CD4-positive, alpha-beta memory T cell (primary cell): ENCODE measurements at regions not wholly inside any gene's neighbourhood (a gene's known extent, or its start where the extent isn't known, plus 50 kb on each side); places are given as distances from the start of the nearest gene placed in this dataset.

ENCODE experiments used
- CTCF ChIA-PET: fragments of 350-600 bp; sonication (Branson Sonifier 250); formaldehyde crosslinking; loops from one replicate; lab custom pipeline; 2021; ENCODE audit warnings: inconsistent platforms; ENCODE audit not compliant: partially characterized antibody; lab: Charles Lee
- POLR2A ChIA-PET: fragments of 350-600 bp; sonication (Branson Sonifier 250); formaldehyde crosslinking; loops from one replicate; lab custom pipeline; 2021; ENCODE audit not compliant: partially characterized antibody; lab: Charles Lee
- DNase-seq, 5 donors: peaks; one replicate each; pipeline versions ENCODE4 v3.0.0 to v3.0.0-alpha.2; 2020 to 2022; ENCODE audit warnings: mixed read lengths in 1 of 5
- H3K27ac ChIP-seq: one replicate; pipeline ENCODE4 v1.7.0; 2013; ENCODE audit warnings: low read depth, low read length
- H3K27me3 ChIP-seq: 2 replicates; pipeline ENCODE4 v1.7.0; 2013; ENCODE audit warnings: mild to moderate bottlenecking, low read length, moderate library complexity; ENCODE audit not compliant: insufficient read depth
- H3K36me3 ChIP-seq: 2 replicates; pipeline ENCODE4 v1.7.0; 2013; ENCODE audit warnings: mild to moderate bottlenecking, low read length, moderate library complexity; ENCODE audit not compliant: insufficient read depth
- H3K4me1 ChIP-seq: 2 replicates; pipeline ENCODE4 v1.7.0; 2013; ENCODE audit warnings: mild to moderate bottlenecking, low read length, moderate library complexity; ENCODE audit not compliant: insufficient read depth
- H3K4me3 ChIP-seq, 2 donors: one replicate each; pipeline ENCODE4 v1.7.0; 2013; ENCODE audit warnings: low read length in 2 of 2, mild to moderate bottlenecking in 1 of 2
- H3K9me3 ChIP-seq, 2 donors: one replicate each; pipeline ENCODE4 v1.7.0; 2013; ENCODE audit warnings: low read length in 2 of 2, control low read depth in 1 of 2; ENCODE audit not compliant: control insufficient read depth in 1 of 2
- H3K27ac Mint-ChIP-seq, 7 donors: one replicate each; pipeline ENCODE4 v1.8.0; 2020 to 2021; ENCODE audit warnings: mixed read lengths in 7 of 7, mild to moderate bottlenecking in 6 of 7, inconsistent platforms in 3 of 7, moderate library complexity in 3 of 7
- H3K27me3 Mint-ChIP-seq, 2 donors: one replicate each; pipeline ENCODE4 v1.8.0; 2020 to 2021; ENCODE audit warnings: mixed read lengths in 2 of 2
- H3K36me3 Mint-ChIP-seq, 2 donors: one replicate each; pipeline ENCODE4 v1.8.0; 2020 to 2021; ENCODE audit warnings: mixed read lengths in 2 of 2, inconsistent platforms in 1 of 2, mild to moderate bottlenecking in 1 of 2
- H3K4me1 Mint-ChIP-seq, 4 donors: one replicate each; pipeline ENCODE4 v1.8.0; 2020 to 2021; ENCODE audit warnings: mixed read lengths in 4 of 4, mild to moderate bottlenecking in 1 of 4
- H3K4me3 Mint-ChIP-seq, 8 donors: one replicate each; pipeline ENCODE4 v1.8.0; 2020 to 2021; ENCODE audit warnings: mixed read lengths in 8 of 8, mild to moderate bottlenecking in 7 of 8, moderate library complexity in 6 of 8, inconsistent platforms in 3 of 8
- H3K9me3 Mint-ChIP-seq, 8 donors: one replicate each; pipeline ENCODE4 v1.8.0; 2020 to 2021; ENCODE audit warnings: mixed read lengths in 8 of 8, mild to moderate bottlenecking in 5 of 8, inconsistent platforms in 3 of 8, moderate library complexity in 1 of 8
- intact Hi-C: fragments of 100-400 bp; cut with micrococcal nuclease; formaldehyde crosslinking; loops from one replicate; pipeline ENCODE4 v1.15.1; 2023

DNA sequence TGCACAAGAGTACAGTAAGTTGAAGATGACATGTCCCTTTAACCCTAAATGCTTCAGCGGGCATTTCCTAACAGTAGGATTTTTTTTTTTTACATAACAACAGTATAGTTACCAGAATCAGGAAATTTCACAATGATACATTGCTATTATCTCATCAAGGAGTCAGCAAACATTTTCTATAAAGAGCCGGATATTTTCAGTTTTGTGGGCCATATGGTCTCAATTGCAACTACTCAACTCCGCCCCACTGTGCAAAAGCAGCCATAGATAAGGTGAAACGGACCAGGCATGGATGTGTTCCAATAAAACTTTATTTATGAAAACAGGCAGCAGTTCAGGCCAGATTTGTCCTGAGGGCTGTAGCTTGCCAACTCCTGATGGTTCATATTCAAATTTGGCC lies 130.6 kb downstream of the SMAD6 start:
- H3K27ac Mint-ChIP-seq = no peak overlapping the region
- ChIA-PET CTCF (no interaction called here), POLR2A (no interaction called here)
- Histone ChIP-seq H3K9me3 (no peaks in the 10 kb centered on the region), H3K4me1 (no peaks in the 10 kb centered on the region), H3K4me3 (no peak overlapping the region), H3K27me3 (no peaks in the 10 kb centered on the region), H3K27ac (no peak overlapping the region), H3K36me3 (no peaks in the 10 kb centered on the region)
- no peaks in the 10 kb centered on the region for H3K36me3 Mint-ChIP-seq
- no peak for DNase-seq
- peaks cover 1 to 2% of the 10 kb centered on the region in 2 donors for H3K27me3 Mint-ChIP-seq
- H3K9me3 Mint-ChIP-seq = no peaks in the 10 kb centered on the region
- intact Hi-C loops = no loop called here
- H3K4me3 Mint-ChIP-seq = no peak overlapping the region
- no peaks in the 10 kb centered on the region for H3K4me1 Mint-ChIP-seq

DNA sequence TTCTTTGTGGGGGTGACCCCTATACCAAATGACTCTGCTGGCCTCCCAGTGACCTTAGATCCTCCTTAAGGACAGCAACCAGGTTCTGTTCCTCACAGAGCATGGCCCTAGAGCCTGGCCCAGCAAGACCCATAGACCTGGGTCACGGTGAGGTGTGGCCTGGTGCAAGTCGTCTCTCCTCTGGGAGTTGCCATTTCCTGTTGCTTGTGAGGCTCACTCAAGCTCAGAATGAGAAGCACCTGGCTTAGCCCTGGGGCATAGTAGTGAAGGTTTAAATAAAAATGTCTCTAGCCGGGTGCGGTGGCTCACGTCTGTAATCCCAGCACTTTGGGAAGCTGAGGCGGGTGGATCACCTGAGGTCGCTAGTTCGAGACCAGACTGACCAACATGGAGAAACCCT lies 131.3 kb downstream of the SMAD6 start:
- Mint-ChIP-seq H3K4me1 (no peaks in the 10 kb centered on the region), H3K36me3 (no peaks in the 10 kb centered on the region), H3K4me3 (no peak overlapping the region), H3K27ac (no peak overlapping the region), H3K27me3 (peaks cover 0 to 2% of the 10 kb centered on the region in 2 donors), H3K9me3 (no peaks in the 10 kb centered on the region)
- ChIA-PET CTCF (no interaction called here), POLR2A (no interaction called here)
- Histone ChIP-seq H3K4me1 (no peaks in the 10 kb centered on the region), H3K27ac (no peak overlapping the region), H3K36me3 (no peaks in the 10 kb centered on the region), H3K27me3 (no peaks in the 10 kb centered on the region), H3K4me3 (no peak overlapping the region), H3K9me3 (no peaks in the 10 kb centered on the region)
- intact Hi-C loops = no loop called here
- no peak for DNase-seq

GRCh38 chr15:66833803-66834202 lies 131.8 kb downstream of the SMAD6 start:
- CTCF ChIA-PET = interaction anchor here (3.5 kb wide), 1 partner anchor 18 kb away, joined by 23 read pairs; no protein-coding TSS in a partner anchor
- Histone ChIP-seq H3K36me3 (no peaks in the 10 kb centered on the region), H3K27ac (no peak overlapping the region), H3K9me3 (no peaks in the 10 kb centered on the region), H3K27me3 (no peaks in the 10 kb centered on the region), H3K4me1 (no peaks in the 10 kb centered on the region), H3K4me3 (no peak overlapping the region)
- Mint-ChIP-seq H3K27me3 (peaks cover 0 to 2% of the 10 kb centered on the region in 2 donors), H3K27ac (no peak overlapping the region), H3K4me3 (no peak overlapping the region), H3K36me3 (no peaks in the 10 kb centered on the region), H3K4me1 (no peaks in the 10 kb centered on the region), H3K9me3 (no peaks in the 10 kb centered on the region)
- DNase-seq = no peak
- POLR2A ChIA-PET = no interaction called here
- intact Hi-C loops = no loop called here

DNA sequence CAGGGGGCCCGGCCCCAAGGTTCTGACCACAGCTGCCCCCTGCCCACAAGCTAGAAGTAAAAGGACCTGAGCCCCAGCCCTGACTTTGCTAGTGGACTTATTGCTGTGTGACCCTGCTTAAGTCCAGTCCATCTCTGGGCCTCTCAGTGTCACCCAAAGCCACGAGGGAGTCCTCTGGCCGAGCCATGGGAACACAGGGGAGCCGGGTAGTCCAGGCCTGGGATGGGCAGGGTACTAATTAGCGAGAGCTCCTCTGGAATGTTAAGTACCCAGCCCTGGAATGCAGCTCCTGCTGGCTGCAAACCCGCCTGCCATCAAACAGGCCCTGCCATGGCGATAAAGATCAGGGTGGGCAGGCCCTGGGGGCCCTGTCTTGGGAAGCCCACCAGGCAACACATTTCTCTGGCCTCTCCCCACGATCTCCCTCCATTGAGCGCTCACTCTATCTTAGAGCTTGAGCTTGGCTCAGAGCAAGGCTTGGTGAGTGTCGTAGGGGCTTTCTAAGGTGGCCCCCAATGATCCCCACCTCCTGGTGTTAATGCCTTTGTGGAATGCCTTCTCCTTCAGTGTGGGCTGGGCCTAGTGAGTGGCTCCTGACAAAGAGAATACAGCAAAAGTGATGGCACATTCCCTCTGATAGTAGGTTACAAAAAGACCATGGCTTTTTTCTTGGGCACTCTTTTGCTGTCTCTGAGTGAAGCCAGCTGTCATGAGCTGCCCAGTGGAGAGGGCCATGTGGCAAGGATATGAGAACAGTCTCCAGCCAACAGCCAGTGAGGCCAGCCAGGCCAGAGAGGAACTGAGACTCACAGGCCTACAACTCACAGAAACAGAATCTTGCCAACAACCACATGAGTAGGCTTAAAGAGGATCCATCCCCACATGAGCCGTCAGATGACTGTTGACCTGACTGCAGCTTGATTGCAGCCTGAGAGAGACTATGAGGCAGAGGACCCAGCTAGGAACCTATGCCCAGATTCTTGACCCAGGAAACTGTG lies 133.1 kb downstream of the SMAD6 start:
- Histone ChIP-seq H3K27me3 (no peaks in the 10 kb centered on the region), H3K9me3 (no peaks in the 10 kb centered on the region), H3K36me3 (no peaks in the 10 kb centered on the region), H3K4me1 (no peaks in the 10 kb centered on the region), H3K4me3 (no peak overlapping the region), H3K27ac (no peak overlapping the region)
- Mint-ChIP-seq H3K4me3 (no peak overlapping the region), H3K27ac (no peak overlapping the region), H3K36me3 (no peaks in the 10 kb centered on the region), H3K4me1 (no peaks in the 10 kb centered on the region), H3K27me3 (peaks cover 0 to 2% of the 10 kb centered on the region in 2 donors), H3K9me3 (no peaks in the 10 kb centered on the region)
- no peak for DNase-seq
- intact Hi-C loops = no loop called here
- ChIA-PET CTCF (interaction anchor here (1.0 to 3.5 kb wide), 2 partner anchors 11 to 16 kb away, joined by 3 to 23 read pairs; no protein-coding TSS in a partner anchor), POLR2A (interaction anchor here (0.6 kb wide), 1 partner anchor 94 kb away, joined by 3 read pairs; no protein-coding TSS in a partner anchor)

DNA sequence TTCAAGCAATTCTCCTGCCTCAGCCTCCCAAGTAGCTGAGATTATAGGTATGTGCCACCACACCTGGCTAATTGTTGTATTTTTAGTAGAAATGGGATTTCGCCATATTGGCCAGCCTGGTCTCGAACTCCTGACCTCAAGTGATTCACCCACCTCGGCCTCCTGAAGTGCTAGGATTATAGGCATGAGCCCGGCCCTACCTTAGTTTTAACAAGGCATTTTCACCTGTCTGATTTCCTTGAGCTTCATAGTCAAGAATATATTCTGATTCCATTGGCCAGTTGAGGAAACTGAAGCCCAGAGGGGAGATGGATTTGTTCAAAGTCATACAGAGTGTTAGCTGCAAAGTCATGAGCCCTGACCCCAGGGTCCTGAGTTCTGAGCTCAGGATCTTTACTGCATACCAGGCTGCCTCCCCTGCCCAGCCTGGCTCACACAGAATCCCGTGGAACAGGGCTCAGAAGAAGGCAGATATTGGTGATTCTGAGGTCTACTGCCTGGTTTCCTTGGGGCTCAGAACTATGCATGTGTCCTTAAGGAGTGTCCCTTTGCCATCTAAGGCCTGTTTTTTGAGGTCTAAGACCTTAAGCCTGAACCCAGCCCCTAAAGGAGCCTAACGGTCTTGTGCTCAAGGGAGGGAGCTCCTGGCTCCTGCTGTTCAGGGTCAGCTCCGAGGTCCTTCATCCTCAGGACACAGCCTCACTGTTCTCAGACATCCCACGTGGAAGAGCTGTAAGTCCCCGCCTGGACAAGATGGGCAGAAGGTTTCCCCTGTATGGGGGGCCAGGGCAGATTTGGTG lies 134.4 kb downstream of the SMAD6 start:
- Histone ChIP-seq H3K4me1 (no peaks in the 10 kb centered on the region), H3K4me3 (no peak overlapping the region), H3K27ac (no peak overlapping the region), H3K27me3 (peaks cover 3% of the 10 kb centered on the region), H3K36me3 (no peaks in the 10 kb centered on the region), H3K9me3 (no peaks in the 10 kb centered on the region)
- no peaks in the 10 kb centered on the region for H3K9me3 Mint-ChIP-seq
- intact Hi-C loops = no loop called here
- H3K36me3 Mint-ChIP-seq = no peaks in the 10 kb centered on the region
- H3K4me3 Mint-ChIP-seq = no peak overlapping the region
- ChIA-PET POLR2A (no interaction called here), CTCF (interaction anchor here (1.0 to 3.5 kb wide), 2 partner anchors 10 to 15 kb away, joined by 3 to 23 read pairs; no protein-coding TSS in a partner anchor)
- DNase-seq = no peak
- H3K4me1 Mint-ChIP-seq = no peaks in the 10 kb centered on the region
- H3K27me3 Mint-ChIP-seq = peaks cover 4 to 5% of the 10 kb centered on the region in 2 donors
- H3K27ac Mint-ChIP-seq = no peak overlapping the region

DNA sequence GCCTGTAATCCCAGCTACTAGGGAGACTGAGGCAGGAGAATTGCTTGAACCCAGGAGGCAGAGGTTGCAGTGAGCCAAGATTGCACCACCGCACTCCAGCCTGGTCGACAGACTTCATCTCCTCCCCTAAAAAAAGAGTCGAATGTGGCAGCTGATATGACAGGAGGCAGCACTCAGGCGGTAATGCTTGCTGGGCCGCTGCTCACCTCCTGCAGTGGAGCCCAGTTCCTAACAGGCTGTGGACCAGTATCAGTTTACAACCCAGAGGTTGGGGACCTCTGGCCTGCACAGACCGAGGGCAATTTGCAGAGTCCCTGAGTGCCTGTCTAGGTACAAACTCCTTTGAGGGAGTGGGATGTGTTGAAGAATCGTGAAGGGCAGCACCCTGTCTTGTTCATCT lies 136.2 kb downstream of the SMAD6 start:
- Histone ChIP-seq H3K27me3 (peaks cover 3% of the 10 kb centered on the region), H3K9me3 (no peaks in the 10 kb centered on the region), H3K27ac (no peak overlapping the region), H3K4me3 (no peak overlapping the region), H3K4me1 (no peaks in the 10 kb centered on the region), H3K36me3 (no peaks in the 10 kb centered on the region)
- Mint-ChIP-seq H3K4me3 (no peak overlapping the region), H3K27ac (no peak overlapping the region), H3K27me3 (peaks cover 14 to 15% of the 10 kb centered on the region in 2 donors), H3K9me3 (no peaks in the 10 kb centered on the region), H3K4me1 (peaks cover 3 to 7% (median 4%) of the 10 kb centered on the region in 4 donors), H3K36me3 (no peaks in the 10 kb centered on the region)
- intact Hi-C loops = no loop called here
- ChIA-PET POLR2A (no interaction called here), CTCF (interaction anchor here (1.3 to 2.3 kb wide), 2 partner anchors 9 to 13 kb away, joined by 3 to 15 read pairs; no protein-coding TSS in a partner anchor)
- DNase-seq = no peak
